GM19468 (cell line): ENCODE measurements at regions not wholly inside any gene's neighbourhood (a gene's known extent, or its start where the extent isn't known, plus 50 kb on each side); places are given as distances from the start of the nearest gene placed in this dataset.

Experiments
- ATAC-seq: cut with Tn5 transposase; IDR thresholded peaks from one replicate; pipeline ENCODE4 v1.9.1; 2021; ENCODE audit warnings: mild to moderate bottlenecking, moderate library complexity, moderate number of reproducible peaks; ENCODE audit not compliant: unreplicated experiment; ENCODE audit errors: extremely low read depth

GRCh38 chr2:66782780-66783361 is 347.9 kb downstream of the MEIS1 start:
- no peak for ATAC-seq

DNA sequence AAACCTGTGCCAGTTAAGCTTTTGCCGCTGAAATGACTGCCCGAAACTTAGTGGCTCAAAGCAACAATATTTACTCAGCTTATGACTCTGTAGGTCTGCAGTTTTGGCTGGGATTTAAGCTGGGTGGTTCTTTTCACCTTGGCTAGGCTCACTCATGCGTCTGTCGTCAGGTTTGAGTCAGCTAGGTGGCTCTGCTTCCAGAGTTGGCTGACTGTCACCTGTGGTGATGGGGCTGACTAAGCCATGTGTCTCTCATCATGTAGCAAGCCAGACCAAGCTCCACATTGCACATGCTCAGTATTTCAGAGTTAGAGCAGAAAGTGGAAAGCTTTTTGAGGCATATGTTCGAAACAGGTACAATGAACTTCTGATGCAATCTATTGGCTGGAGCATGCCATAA is 354.8 kb downstream of the MEIS1 start:
- no peak for ATAC-seq

DNA sequence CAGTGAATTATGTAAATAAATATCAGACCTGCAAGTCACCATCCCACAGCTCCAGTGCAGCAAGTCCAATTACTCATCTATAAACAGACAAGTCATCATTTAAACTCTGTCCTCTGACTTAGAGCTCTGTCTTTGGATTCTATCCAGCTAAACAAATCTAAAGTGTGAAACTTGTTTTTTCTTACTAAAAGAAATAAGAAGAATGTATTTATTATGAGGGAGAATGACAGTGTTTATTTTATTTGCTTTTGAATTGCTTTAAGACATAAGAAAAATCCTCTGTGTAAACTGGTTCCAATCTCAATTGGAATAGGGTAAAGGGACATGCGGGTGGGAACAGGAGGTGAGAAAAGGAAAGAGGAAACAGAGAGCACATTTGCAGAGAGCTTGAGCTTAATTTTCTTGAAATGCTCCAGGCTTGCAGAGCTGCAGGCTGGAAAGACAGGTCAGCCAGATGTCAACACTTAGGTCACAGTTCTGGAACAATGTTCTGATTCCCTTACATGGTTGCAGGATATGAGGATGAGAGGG is 355.8 kb downstream of the MEIS1 start:
- no peak for ATAC-seq

DNA sequence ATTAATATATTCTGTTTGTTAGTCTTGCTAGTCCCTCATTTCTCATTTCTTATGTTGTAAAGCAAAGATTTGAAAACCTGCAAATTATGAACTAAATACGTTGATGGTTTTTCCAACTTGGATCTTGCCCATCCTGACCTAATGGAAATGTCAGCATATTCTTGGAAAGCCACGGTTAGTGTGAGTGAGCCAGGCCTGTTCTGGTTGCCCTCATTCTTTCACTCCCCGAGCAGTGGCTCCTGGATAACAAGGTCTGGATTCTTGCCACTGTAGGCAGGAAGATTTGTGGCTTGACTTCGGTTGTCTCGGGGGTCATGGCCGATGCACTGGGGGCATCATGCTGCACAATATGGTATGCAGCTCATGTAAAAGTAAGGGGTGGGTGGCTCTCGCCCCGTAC is 359.1 kb downstream of the MEIS1 start:
- no peak for ATAC-seq

GRCh38 chr2:66794551-66794950 is 359.6 kb downstream of the MEIS1 start:
- no peak for ATAC-seq

- ATAC-seq, result no peak
Measured at GRCh38 chr2:66802877-66803276, 368.0 kb downstream of the MEIS1 start.

- ATAC-seq, result no peak
Measured at GRCh38 chr2:66803726-66804125, 368.8 kb downstream of the MEIS1 start.

DNA sequence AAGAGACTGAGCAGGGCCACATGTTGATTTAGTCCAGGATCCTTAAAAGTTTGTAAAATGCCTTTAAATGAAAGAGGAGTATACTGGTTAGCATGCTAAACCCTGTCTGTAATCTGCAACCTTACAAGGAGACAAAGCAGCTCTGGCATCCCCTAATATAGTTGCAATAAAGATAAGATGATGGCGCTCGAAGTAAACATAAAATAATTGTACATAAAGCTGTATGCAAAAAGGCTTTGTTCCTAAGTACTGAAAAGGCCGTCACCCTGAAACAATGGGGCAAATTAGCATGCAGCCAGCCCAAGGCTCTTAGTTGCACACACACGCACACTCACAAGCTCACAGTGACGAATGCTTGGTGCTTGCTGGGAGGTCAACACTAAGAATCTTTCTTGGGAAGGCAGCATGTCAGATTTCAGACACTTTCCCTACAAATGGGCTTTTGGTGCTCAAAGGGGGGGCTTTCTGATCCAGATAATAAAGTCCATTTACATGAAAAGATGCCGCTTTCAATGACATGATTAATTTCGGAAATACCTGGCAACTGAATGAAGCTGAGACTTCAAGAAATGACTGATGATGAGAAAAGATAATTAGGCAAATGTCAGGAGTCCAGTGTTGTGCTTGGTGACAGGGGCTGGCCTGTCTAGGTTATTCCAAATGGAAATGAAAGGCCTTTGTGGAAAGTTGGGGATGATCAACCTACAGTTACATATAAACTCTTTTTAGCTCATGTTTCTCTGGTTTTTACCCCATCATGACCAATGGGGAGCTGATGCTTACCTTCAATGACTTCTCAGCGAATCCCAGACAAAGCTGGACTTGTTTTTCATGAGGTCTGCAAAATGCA is 370.3 kb downstream of the MEIS1 start:
- ATAC-seq, result no peak

- no peak for ATAC-seq
Measured at GRCh38 chr2:66805968-66806367, 371.0 kb downstream of the MEIS1 start.

DNA sequence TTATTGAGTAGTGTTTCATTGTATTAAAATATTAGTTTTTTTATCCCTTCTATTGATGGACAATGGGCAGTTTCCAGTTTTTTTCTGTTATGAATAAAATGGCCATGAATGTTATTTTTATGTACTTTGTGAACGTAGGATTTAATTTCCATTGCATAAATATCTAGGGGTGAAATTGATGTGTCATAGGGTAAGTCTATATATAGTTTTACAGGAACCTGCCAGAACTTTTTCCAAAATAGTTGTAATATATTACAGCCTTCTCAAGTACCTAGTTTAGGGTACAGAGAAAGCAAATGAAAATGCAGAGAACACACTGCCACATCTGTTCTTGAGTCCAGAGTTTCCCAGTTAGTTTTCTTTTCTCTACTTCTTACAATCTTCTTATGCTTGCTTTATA is 378.6 kb downstream of the MEIS1 start:
- no peak for ATAC-seq

DNA sequence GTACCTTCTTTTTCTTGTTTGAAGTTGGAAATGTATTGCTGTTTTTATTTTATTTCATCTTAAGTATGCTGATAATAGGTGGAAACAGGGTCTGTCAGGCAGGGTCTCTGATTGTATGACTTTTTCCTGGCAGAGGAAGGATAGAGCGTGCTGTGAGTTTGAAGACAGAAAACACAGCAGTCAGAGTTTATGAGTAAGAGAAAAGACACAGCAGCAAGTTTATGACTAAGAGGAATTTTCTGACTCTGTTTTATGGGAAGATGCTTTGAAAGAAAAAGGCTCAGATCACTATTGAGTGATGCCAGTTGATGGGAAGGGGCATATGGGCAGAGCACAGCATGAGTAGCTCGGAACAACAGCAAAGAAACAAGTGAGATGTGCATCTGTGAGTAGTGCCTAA is 379.1 kb downstream of the MEIS1 start:
- no peak for ATAC-seq

DNA sequence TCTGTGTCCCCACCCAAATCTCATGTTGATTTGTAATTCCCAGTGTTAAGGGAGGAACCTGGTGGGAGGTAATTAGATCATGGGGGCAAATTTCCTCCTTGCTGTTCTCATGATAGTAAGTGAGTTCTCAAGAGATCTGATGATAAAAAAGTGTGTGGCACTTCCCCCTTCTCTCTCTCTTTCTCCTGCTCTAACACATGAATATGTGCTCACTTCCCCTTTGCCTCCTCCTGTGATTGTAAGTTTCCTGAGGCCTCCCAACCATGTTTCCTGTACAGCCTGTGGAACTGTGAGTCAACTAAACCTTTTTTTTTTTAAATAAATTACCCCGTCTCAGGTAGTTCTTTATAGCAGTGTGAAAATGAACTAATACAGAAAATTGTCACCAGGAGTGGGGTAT is 380.0 kb downstream of the MEIS1 start:
- ATAC-seq, result no peak

DNA sequence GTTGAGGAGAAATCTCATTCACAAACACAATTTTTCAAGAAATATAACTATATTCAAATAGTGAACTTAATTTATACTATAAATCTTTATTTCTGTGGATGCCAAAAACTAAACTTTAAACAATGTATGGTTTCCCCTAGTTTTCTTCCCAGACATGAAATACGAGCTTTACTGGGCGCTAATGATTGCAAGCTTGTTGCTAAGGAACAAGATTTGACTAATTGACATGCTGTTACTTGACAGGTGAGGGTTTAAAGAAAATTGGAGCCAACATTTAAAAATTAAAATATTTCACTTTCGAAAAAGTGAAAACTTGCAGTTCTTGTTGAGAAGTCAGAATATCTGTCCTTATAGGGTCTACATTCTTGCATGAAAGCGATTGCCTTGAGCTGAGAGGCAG is 381.0 kb downstream of the MEIS1 start:
- ATAC-seq, result no peak

DNA sequence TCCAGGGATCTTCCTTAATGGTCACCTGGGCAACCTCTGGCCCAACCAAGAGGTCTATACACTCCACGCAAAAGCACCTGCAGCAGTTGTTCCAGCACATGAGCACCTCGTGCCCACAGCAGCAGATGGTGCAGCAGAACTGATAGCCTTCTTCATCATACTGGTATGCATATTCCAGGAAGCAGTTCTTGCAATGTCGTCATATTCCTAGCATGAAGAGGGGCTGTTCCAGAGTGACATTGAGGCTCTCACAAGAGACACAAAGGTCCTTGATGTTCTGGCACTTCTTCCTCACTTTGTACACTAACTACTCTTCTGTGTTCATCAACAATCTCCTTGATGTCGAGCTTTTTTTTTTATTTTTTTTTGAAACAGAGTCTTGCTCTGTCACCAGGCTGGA is 386.2 kb downstream of the MEIS1 start:
- no peak for ATAC-seq

DNA sequence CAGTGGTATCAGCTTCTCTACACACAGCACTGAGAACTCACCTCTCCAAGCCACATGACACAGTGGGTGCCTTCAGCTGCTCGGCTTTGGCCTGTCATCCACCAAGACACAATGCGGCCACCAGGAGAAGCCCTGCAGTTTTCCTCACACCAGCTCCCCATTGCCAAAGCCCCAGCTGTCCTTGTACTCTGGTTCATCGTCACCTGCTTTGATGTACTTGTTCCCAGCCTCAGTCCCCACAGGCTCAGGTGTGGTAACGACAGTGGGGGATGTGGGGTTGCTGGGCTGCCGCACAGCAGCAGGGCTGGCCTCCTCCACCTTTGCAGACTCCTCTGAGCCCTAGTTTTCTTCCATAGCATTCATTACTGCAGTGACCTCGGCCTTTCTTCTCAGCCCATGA is 387.3 kb downstream of the MEIS1 start:
- no peak for ATAC-seq

GRCh38 chr2:66824926-66825325 is 390.0 kb downstream of the MEIS1 start:
- no peak for ATAC-seq

DNA sequence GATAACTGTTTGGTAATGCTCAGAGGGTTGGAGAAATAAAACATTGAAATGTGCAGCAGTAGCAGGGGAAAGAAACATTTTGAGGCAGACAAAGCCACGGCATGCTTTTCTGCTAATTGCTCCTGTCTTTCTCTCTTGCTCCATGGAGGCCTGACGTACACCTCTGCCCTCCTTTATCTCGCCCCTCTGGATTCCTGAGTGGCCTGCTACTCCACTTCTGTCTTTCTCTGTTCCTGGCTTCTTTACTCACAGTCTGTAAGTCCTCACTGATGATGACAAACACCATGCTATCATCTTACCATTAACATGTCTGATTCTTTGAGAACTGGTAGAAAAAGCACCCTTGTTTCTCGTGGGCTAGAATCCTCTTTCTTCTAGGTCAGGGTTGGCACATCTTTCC is 392.9 kb downstream of the MEIS1 start:
- ATAC-seq, result no peak

- no peak for ATAC-seq
Measured at GRCh38 chr2:66828876-66829275, 394.0 kb downstream of the MEIS1 start.

DNA sequence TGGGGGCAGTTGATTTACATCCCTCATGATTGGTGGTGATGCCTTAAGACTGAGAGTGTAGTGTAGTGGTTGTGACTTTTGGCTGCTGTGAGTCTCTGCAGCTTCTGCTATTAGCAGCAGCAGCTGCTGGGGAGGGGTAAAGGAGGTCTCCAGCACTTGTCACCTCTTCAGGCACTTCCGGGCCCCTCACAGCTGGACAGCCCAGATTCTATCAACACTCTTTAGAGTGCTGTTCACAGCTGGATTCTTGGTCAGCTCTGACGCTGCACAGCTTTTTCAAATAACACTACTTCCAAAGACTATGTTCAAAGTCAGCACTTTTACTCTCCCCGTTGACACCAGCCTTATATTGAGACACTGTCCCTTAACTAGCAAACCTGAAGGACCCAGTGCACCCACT is 396.0 kb downstream of the MEIS1 start:
- ATAC-seq, result no peak

DNA sequence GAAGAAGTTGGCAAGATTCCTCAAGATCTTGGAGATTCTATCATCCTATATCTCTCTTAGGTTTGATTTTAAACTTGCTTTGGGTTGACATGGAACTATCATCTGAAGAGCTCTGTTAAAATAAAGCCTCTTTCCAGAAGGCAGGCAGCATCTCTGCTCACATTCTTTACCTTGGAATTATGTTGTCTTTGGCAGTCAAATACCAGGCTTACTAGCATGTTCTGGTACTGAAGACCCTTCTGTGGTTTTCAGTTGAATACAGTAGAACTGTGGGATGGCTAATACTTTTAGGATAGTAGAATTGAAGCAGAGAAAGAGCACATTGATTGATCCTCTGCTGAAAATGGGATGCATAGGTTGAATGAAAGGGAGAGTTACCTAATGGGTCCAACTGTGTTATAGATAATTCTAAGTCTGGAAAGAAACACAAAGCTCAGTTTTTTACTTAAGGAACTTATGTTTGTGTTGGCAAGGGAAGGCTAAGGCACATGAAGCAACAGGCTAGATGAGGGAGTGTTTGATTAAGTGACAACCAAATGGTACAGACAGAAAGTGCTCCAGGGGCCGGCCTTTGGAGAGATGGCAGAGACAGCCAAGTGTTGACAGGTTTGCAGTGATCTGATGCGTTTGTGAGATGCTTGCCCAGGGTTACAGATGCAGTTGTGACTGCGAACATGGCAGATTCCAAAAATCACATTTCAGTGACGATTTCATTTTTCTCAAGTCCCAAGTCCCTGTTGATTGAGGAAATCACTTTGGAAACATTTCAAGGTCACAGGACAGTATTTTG is 397.9 kb downstream of the MEIS1 start:
- ATAC-seq, result no peak

GRCh38 chr2:66834859-66835258 is 399.9 kb downstream of the MEIS1 start:
- no peak for ATAC-seq
